Thyroid gland (tissue), 4 donors: ENCODE measurements at regions not wholly inside any gene's neighbourhood (a gene's known extent, or its start where the extent isn't known, plus 50 kb on each side); places are given as distances from the start of the nearest gene placed in this dataset.

Experiments used
- POLR2A ChIP-seq, 2 donors: fragments of 450-650 bp; IDR thresholded peaks; one replicate each; pipeline ENCODE4 v1.6.1; 2017; ENCODE audit warnings: antibody characterized with exemption in 2 of 2, mild to moderate bottlenecking in 2 of 2, moderate library complexity in 1 of 2
- TF ChIP-seq, protein P1 (sequence below), 6 experiments: fragments of 200-600 bp in 3 of 6; fragments of 450-650 bp in 3 of 6; sonication (generic) in 3 of 6; IDR thresholded peaks; one replicate each; pipeline ENCODE4 v1.5.1; 2016 to 2019; ENCODE audit warnings: antibody characterized with exemption in 6 of 6, mild to moderate bottlenecking in 2 of 6, inconsistent platforms in 1 of 6, moderate library complexity in 1 of 6

DNA sequence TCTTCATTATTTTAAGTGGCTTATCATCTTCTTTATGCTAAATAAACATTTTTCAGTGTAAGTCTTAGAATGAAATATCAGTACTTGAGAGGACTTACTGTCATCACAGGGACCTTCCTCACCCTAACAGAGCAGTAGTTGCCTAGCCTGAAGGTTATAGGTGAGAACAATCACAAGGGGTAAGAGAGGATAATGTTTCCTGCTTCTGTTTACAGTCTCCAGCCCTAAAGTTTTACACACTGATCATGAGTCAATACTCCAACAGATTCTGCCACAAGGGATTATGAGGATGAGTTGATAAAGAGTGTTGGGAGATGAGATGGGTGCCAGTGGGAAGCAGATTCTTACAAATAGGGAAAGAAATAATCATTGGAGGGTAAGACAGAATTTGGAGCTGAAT, 265.1 kb upstream of the DAB2 start:
- TF ChIP-seq, protein P1, sequence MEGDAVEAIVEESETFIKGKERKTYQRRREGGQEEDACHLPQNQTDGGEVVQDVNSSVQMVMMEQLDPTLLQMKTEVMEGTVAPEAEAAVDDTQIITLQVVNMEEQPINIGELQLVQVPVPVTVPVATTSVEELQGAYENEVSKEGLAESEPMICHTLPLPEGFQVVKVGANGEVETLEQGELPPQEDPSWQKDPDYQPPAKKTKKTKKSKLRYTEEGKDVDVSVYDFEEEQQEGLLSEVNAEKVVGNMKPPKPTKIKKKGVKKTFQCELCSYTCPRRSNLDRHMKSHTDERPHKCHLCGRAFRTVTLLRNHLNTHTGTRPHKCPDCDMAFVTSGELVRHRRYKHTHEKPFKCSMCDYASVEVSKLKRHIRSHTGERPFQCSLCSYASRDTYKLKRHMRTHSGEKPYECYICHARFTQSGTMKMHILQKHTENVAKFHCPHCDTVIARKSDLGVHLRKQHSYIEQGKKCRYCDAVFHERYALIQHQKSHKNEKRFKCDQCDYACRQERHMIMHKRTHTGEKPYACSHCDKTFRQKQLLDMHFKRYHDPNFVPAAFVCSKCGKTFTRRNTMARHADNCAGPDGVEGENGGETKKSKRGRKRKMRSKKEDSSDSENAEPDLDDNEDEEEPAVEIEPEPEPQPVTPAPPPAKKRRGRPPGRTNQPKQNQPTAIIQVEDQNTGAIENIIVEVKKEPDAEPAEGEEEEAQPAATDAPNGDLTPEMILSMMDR (IDR thresholded peaks at IDR 0.05): no peak
- TF ChIP-seq POLR2A (IDR thresholded peaks at IDR 0.05): no peak
